GM13976 (cell line): ENCODE measurements at regions not wholly inside any gene's neighbourhood (a gene's known extent, or its start where the extent isn't known, plus 50 kb on each side); places are given as distances from the start of the nearest gene placed in this dataset.

Source experiments
- DNase-seq: peaks from one replicate; pipeline ENCODE4 v3.0.0; 2012; ENCODE audit warnings: low spot score
- CTCF ChIP-seq: IDR thresholded peaks from 2 replicates; pipeline ENCODE4 v1.5.1; 2012; ENCODE audit warnings: borderline replicate concordance, mild to moderate bottlenecking; ENCODE audit not compliant: insufficient read depth; ENCODE audit errors: extremely low read depth, missing control alignments, control extremely low read depth
- in situ Hi-C: fragments of 300-500 bp; cut with MboI; formaldehyde crosslinking; loops from one replicate; pipeline ENCODE4 v1.12.0; 2022; ENCODE audit warnings: low sequenced_read_pairs, mixed read lengths, inconsistent platforms; ENCODE audit not compliant: unreplicated experiment

- in situ Hi-C loops, result loop anchor here (25.0 kb wide), 2 partner anchors 358 to 708 kb away; no protein-coding TSS in a partner anchor
Observed at GRCh38 chr5:89445106-89445745, 562.2 kb upstream of the MEF2C start.

GRCh38 chr5:89444088-89444487 lies 561.1 kb upstream of the MEF2C start:
- no peak for DNase-seq
- in situ Hi-C loops, result loop anchor here (25.0 kb wide), 2 partner anchors 357 to 707 kb away; no protein-coding TSS in a partner anchor

More at GRCh38 chr5:89445106-89445745, 562.2 kb upstream of the MEF2C start:
- no peak for TF ChIP-seq CTCF
- no peak for DNase-seq

GRCh38 chr5:89443508-89443907 lies 560.5 kb upstream of the MEF2C start:
- no peak for TF ChIP-seq CTCF
- DNase-seq, result no peak
- in situ Hi-C loops, result loop anchor here (25.0 kb wide), 2 partner anchors 356 to 706 kb away; no protein-coding TSS in a partner anchor

More at GRCh38 chr5:89444088-89444487, 561.1 kb upstream of the MEF2C start:
- no peak for TF ChIP-seq CTCF

- TF ChIP-seq CTCF, result no peak
- in situ Hi-C loops, result loop anchor here (25.0 kb wide), 2 partner anchors 355 to 705 kb away; no protein-coding TSS in a partner anchor
- DNase-seq, result no peak
Observed at GRCh38 chr5:89441965-89442364, 559.0 kb upstream of the MEF2C start.

- TF ChIP-seq CTCF, result no peak
- in situ Hi-C loops, result loop anchor here (25.0 kb wide), 2 partner anchors 353 to 703 kb away; no protein-coding TSS in a partner anchor
- no peak for DNase-seq
Observed at GRCh38 chr5:89440670-89441069, 557.7 kb upstream of the MEF2C start.

GRCh38 chr5:89437450-89438435 lies 554.8 kb upstream of the MEF2C start:
- no peak for DNase-seq
- in situ Hi-C loops, result loop anchor here (5.0 to 25.0 kb wide), 4 partner anchors 350 to 700 kb away; partner anchors contain the start of gene MEF2C
- no peak for TF ChIP-seq CTCF
